ENCODE measurements at regions not wholly inside any gene's neighbourhood (a gene's known extent, or its start where the extent isn't known, plus 50 kb on each side); places are given as distances from the start of the nearest gene placed in this dataset.

GRCh38 chr2:64380853-64381527, 73.0 kb upstream of the LGALSL start:
- no peak for DNase-seq

DNA sequence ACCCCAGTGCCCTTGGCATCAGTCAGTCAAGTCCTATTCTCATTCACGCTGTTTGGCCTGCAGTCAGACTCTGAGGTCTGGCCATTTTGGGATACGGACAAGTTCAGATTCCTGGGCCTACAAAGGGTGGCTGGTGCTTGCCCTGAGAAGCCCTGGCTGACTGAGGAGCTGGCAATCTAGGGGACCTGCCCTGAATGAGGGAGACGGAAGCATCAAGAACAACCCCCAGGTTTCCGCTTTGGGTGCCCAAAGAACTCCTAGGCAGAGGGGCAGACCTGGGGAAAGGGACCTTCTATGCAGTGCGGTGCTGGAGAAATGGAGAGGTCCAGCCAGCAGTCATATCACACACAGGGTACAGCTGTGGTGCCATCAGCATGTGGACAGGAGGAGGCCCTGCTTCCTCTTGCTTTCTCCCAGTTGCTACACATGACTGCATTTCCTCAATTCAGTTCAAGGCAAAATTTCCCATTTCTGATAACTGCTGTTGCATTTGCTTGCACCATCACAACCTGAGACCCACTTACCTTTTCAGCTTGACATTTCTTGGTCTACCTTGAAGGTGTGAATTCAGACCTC, 70.9 kb upstream of the LGALSL start:
- no peak for DNase-seq

GRCh38 chr2:64383881-64384280, 70.1 kb upstream of the LGALSL start:
- no peak for DNase-seq

DNA sequence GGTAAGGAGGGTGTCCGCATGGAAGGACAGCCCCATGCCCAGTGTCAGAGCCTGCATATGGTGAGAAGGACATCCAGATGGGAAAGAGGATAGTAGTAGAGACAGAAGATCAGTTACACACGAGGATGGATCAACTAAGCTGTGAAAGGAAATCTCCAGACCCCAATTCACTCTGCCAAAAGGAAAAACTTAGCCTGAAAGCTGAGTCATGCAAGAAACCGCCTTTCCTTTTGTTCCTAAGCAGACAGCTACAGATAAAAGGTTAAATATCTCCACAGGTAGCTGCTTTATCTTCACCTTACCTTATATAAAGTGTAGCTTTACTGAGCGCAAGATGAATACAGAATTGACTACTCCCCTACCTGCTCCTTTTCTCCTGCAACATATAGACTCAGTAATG, 67.3 kb upstream of the LGALSL start:
- DNase-seq, result no peak

DNA sequence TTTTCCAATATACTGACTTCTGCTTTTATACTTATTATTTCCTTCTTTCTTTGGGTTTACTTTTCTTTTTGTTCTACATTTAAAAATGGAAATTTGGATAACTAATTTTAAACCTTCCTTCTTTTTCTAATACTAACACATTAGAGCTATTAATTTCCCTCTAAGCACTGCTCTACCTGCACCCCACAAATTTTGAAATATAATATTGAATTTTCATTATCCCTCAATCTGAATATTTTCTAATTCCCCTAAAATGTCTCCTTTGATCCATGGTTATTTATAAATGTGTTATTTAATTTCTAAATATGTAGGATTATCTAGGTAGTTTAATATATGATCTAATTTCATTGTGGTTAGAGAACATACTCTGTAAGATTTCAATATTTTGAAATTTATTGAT, 63.4 kb upstream of the LGALSL start:
- no peak for DNase-seq

DNA sequence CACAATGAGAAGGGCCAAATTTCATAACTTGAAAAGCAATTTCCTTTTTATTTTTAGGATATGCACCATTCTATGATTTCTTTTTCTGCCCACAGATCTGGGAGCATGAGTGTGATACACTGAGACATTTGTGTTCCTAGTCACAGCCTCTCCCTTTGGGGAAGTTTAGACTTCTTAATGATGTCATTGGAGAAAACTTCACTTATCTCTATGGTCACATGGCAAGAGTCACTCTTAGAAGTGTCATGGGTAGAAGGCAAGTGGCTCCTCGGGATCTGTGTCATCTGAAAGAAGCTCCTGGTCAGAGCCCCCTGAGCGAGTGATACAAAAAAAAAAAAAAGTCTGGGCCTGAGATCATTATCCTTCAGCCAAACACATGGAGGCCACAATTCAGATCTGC, 62.5 kb upstream of the LGALSL start:
- DNase-seq, result no peak

DNA sequence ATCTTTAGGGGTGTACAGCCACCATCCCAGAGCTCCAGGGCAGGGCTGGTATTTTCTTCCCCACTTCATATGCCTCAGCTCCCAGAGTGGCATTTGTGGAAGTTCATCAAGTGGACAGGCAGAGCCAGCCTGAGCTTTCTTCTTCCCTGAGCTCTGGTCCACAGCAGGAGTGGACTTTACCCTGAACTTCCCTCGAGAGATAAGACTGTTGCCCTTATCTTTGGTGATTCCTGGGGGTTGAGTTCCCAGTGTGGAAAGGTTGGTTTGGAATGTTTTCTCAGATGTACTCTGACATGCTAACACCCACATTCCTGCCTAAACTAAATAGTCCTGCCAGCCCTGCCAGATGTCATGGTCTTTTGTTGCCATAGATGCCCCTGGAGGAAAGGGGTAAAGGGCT, 62.0 kb upstream of the LGALSL start:
- no peak for DNase-seq

GRCh38 chr2:64392529-64392928, 61.4 kb upstream of the LGALSL start:
- no peak for DNase-seq

DNA sequence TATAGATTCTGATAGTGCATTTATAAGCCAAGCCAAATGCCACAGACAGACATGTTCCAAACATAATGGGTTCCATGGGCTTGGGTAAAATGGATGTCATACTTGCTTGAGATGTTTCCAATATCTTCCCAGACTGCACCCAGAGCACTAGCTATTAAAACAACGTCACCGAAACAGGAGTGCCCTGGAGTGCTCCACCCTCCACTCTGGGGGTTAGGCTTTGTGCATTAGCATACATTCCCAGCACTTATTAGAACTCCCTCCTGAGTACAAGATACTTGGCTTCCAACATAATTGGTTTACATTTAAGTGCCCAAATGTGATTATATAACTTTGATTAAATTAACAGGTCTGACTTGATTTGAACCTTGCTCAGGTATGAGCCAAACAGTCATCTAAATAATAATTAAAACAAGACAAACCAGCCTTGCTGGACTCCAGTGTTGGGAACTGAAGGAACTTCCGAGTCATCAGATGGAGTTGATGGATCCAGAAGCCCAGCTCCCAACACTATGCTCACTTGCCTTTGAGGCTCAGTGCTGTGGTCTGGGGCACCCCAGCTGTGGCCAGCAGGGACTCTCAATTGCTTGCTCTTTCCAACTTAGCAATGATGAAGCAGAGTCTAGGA, 60.5 kb upstream of the LGALSL start:
- DNase-seq, result no peak

DNA sequence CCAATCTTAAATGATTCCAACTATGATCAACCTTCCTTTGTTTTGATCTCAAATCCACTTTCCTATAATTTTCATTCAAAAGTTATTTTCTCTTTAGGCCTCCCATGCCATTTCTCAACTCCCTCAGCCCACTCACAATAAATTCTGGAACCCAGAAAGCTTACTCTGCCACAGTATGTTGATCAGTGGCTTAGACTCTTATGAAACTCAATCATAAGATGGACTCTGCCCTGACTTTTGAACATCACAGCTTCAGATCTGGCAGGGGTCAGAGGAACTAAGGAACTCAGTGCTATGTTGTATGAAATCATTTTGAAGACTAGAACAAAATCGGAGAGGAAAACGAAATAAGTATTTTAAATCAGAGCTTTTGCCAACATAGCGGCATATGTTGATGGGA, 59.8 kb upstream of the LGALSL start:
- no peak for DNase-seq

DNA sequence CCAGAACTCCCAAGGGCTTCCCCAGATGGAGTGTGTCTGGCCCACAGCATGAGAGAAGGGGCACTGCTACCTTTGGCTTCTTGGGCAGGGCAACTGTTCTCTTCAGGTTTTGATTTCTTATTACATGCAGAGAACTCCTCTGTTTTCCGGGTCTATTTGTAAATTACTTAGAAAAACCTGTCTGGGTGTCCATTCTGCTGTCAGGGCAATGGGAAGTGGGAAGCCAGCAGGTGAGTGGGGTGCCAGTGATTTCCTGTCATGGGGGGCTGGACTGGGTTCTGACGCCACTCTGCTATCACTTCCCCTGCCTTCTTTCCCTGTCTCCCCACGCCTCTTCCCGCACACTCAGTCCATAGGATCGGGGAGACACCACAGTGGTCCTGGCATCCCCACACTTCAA, 58.0 kb upstream of the LGALSL start:
- no peak for DNase-seq

- no peak for DNase-seq
Measured at GRCh38 chr2:64396551-64396950, 57.4 kb upstream of the LGALSL start.

- no peak for DNase-seq
Measured at GRCh38 chr2:64398516-64399129, 55.3 kb upstream of the LGALSL start.

DNA sequence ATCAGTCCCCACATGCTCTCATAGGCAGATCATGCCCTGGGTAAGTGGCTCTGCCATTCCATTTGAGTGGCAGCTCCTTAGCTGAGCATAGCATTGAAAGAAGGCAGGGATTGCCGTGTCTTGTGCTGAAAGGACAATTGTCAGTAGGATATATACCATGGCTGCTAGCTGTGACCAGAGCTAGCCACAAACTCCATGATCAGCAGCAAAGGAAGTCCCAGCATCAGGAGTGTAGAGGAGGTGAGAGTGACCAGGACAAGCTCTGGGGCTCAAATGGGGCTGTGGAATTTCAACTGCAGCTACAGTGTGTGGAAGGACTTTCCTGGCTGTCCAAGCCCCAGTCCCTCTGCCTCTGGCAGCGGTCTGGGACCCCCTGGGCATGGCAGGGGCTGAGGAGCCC, 54.4 kb upstream of the LGALSL start:
- no peak for DNase-seq

GRCh38 chr2:64400105-64400728, 53.7 kb upstream of the LGALSL start:
- no peak for DNase-seq

DNA sequence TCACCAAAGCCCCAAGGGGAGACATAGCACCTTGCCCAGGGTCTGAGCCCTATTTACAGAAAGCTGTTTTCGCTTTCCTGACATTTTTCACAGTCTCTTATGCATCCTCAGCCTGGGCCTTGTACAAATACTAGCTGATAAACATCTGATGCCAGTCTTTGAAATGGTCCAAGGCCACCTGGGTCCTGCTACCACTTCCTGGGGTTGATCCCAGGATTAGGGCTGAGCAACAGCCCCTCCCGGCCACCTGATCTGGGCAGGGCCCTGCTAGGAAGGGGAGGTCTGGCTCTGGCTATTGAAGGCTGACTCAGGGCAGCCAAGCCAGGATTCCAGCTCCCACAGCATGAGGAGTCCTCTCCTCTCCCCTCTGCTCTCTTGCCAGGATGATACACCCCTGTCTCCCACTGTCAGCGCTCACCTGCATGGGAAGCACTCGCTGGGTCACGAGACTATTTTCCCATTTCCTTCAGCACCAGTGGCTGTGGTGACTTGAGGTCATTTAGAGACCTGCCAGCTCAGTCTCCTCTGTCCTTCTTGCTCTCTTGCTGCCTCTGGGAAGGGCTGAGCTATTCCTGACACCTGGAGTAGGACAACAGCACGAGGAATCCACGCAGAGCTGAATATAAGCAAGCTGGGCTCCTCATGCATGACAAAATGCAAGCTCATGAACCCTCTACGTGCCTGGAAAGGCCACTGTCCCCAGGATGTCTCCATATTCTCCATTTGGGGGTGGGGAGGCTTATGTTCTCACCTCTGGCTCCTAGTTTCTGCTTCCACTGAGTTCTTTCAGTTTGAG, 53.0 kb upstream of the LGALSL start:
- DNase-seq, result no peak

GRCh38 chr2:64401529-64401880, 52.5 kb upstream of the LGALSL start:
- no peak for DNase-seq

DNA sequence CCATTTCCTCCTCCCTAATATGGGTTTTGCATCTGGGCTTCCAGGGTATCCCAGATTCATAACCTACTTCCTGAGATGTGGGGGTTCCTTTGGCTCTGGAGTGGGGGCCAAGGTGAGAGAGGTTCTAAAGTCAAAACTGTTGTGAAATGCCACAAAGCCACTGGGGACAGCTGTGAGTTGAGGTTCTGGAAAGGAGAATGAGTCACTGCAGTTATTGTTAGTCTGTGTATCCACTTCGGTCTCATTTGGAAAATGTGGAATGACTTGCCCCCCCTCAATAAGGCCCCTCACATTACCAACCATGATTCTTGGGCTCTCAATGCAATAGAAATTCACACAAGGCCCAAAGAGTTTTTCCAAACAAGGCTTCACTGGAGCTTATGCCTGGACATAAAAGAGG, 51.1 kb upstream of the LGALSL start:
- DNase-seq, result no peak

DNA sequence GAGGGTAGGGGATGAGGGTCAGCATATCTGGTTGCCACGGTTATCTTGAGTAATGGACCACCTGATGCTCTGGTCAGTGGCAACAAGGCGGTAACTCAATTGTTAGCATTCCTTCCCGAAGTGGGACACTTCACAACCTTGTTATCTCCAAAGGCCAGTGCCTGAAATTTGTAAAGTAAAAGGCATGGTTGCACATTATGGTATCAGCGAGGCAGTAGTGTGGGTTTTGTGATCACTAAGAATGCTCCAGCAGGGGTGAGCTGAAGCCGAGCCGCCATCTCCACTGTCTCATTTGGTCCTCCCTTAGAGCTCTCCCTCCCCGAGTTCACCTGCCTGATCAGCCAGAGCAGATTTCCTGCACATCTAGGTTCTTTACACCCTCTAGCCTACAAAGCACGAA, 50.5 kb upstream of the LGALSL start:
- no peak for DNase-seq

GRCh38 chr2:64404002-64404731, 49.8 kb upstream of the LGALSL start:
- DNase-seq, result no peak

Measured in activated CD8-positive, alpha-beta memory T cell treated with anti-CD3 and anti-CD28 coated beads for 24 hours (primary cell).